UCSD-AML1 (cell line): ENCODE measurements at regions not wholly inside any gene's neighbourhood (a gene's known extent, or its start where the extent isn't known, plus 50 kb on each side); places are given as distances from the start of the nearest gene placed in this dataset.
"Not testable (repeated sequence)": the region's sequence is repeated elsewhere in the genome, so short reads cannot be mapped to it uniquely, and the experiment has no call there.

Experiments used
- DNase-seq: peaks from one replicate; lab custom pipeline; 2025; ENCODE audit not compliant: unreplicated experiment; lab: John Stamatoyannopoulos, UW

- no peak for DNase-seq
These were observed 131.2 kb upstream of the LPCAT1 start for GRCh38 chr5:1654786-1655495.

GRCh38 chr5:1653698-1654651, 130.2 kb upstream of the LPCAT1 start:
- DNase-seq: not testable (repeated sequence)

- no peak for DNase-seq
These were observed 129.3 kb upstream of the LPCAT1 start for GRCh38 chr5:1652873-1653697.

- DNase-seq: no peak
These were observed 128.5 kb upstream of the LPCAT1 start for GRCh38 chr5:1651971-1652872.

GRCh38 chr5:1651250-1651649, 127.5 kb upstream of the LPCAT1 start:
- DNase-seq: no peak

- DNase-seq: no peak
These were observed 125.8 kb upstream of the LPCAT1 start for GRCh38 chr5:1649554-1649953.

- DNase-seq: no peak
These were observed 125.0 kb upstream of the LPCAT1 start for GRCh38 chr5:1648806-1649205.

- DNase-seq: no peak
These were observed 123.8 kb upstream of the LPCAT1 start for GRCh38 chr5:1647580-1647979.

- peak; percentile 76 for DNase-seq
These were observed 121.2 kb upstream of the LPCAT1 start for GRCh38 chr5:1644810-1645571.

GRCh38 chr5:1644393-1644809, 120.6 kb upstream of the LPCAT1 start:
- DNase-seq: not testable (repeated sequence)

- DNase-seq: no peak
These were observed 120.1 kb upstream of the LPCAT1 start for GRCh38 chr5:1643651-1644392.

GRCh38 chr5:1642621-1643061, 118.9 kb upstream of the LPCAT1 start:
- no peak for DNase-seq

GRCh38 chr5:1642221-1642620, 118.5 kb upstream of the LPCAT1 start:
- DNase-seq: no peak

- peak; percentile 76 for DNase-seq
These were observed 117.9 kb upstream of the LPCAT1 start for GRCh38 chr5:1641560-1642166.

- no peak for DNase-seq
These were observed 117.3 kb upstream of the LPCAT1 start for GRCh38 chr5:1641041-1641440.

- DNase-seq: no peak
These were observed 116.7 kb upstream of the LPCAT1 start for GRCh38 chr5:1640421-1640881.

GRCh38 chr5:1639757-1640156, 116.0 kb upstream of the LPCAT1 start:
- DNase-seq: no peak
